ENCODE measurements at regions not wholly inside any gene's neighbourhood (a gene's known extent, or its start where the extent isn't known, plus 50 kb on each side); places are given as distances from the start of the nearest gene placed in this dataset.

GRCh38 chr13:65631078-65631477, 1599.1 kb downstream of the PCDH9 start:
- no peak for TF ChIP-seq GATA2 (IDR thresholded peaks at IDR 0.05; ENCODE audit: low read depth, low read length)
- no peak for TF ChIP-seq GATA3 (IDR thresholded peaks at IDR 0.05; ENCODE audit: low read depth, low read length)
